GM10266 (cell line): ENCODE measurements at regions not wholly inside any gene's neighbourhood (a gene's known extent, or its start where the extent isn't known, plus 50 kb on each side); places are given as distances from the start of the nearest gene placed in this dataset.

Experiments
- DNase-seq: peaks from one replicate; pipeline ENCODE4 v3.0.0; 2012; ENCODE audit errors: extremely low spot score
- CTCF ChIP-seq: IDR thresholded peaks from 2 replicates; pipeline ENCODE4 v1.5.1; 2012; ENCODE audit warnings: mild to moderate bottlenecking, low read depth; ENCODE audit not compliant: control insufficient read depth, insufficient read depth; ENCODE audit errors: missing control alignments

- no peak for DNase-seq
- no peak for TF ChIP-seq CTCF
These were observed 124.2 kb upstream of the FGGY start for GRCh38 chr1:59172693-59173092.

- no peak for DNase-seq
- no peak for TF ChIP-seq CTCF
These were observed 123.2 kb upstream of the FGGY start for GRCh38 chr1:59173721-59174120.

DNA sequence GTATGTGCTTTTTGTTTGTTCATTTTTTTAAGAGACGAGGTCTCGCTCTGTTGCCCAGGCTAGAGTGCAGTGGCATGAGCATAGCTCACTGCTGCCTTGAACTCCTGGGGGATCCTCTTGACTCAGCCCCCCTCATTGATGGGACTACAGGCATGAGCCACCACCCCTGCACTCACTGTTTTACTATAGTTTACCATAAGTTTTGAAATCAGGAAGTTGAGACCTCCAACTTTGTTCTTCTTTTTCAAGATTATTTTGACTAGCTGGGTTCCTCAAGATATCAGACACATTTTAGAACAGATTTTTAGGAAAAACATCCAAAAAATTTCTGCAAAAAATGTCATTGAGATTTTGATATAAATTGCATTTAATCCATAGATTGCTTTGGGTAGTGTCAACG lies 120.4 kb upstream of the FGGY start:
- no peak for DNase-seq

DNA sequence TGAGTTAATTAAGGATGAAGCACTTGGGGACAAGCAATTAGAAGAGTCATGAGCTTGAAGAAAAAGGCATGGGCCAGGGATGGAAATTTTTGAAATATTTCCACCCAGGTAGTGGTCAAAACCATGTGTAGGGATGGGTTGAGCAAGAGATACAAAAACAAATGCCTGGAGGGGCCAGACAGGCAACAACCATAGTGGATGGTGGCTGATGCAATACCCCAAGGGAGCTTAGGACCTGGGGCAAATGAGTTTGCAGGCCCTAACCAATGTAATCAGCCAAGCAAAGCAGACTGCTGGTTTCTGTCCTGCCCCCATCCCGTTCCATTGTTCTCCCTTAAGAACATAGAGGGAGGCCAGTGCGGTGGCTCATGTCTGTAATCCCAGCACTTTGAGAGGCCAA lies 119.1 kb upstream of the FGGY start:
- no peak for TF ChIP-seq CTCF
- DNase-seq = no peak

More for the DNA sequence above, 120.4 kb upstream of the FGGY start:
- no peak for TF ChIP-seq CTCF

GRCh38 chr1:59178339-59179187 lies 118.3 kb upstream of the FGGY start:
- DNase-seq = no peak
- TF ChIP-seq CTCF = no peak

DNA sequence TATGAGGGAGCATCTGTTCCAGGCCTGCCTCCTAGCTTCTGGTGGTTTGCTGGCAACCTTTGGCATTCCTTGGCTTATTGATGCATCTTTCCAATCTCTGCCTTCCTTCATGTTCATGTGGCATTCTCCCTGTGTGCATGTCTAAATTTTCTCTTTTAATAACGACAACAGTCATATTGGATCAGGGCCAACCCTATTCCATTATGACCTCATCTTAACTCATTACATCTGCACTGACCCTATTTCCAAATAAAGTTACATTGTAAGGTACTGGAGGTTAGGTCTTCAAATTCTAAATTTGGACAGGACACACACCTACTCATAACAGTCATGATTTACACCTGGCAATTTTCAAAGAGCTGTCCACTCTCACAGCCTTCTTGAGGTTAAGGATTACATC lies 117.2 kb upstream of the FGGY start:
- no peak for DNase-seq
- no peak for TF ChIP-seq CTCF

GRCh38 chr1:59180735-59181134 lies 116.2 kb upstream of the FGGY start:
- no peak for DNase-seq
- no peak for TF ChIP-seq CTCF
